ENCODE measurements at regions not wholly inside any gene's neighbourhood (a gene's known extent, or its start where the extent isn't known, plus 50 kb on each side); places are given as distances from the start of the nearest gene placed in this dataset.
"Not testable (repeated sequence)": the region's sequence is repeated elsewhere in the genome, so short reads cannot be mapped to it uniquely, and the experiment has no call there.

- DNase-seq = no peak
Observed at GRCh38 chr12:73547421-73547820, 990.2 kb upstream of the ATXN7L3B start.

- DNase-seq = no peak
Observed at GRCh38 chr12:73585136-73585535, 952.5 kb upstream of the ATXN7L3B start.

- no peak for DNase-seq
Observed at GRCh38 chr12:73589220-73589619, 948.4 kb upstream of the ATXN7L3B start.

GRCh38 chr12:73598626-73599025 lies 939.0 kb upstream of the ATXN7L3B start:
- no peak for DNase-seq

GRCh38 chr12:73599268-73599667 lies 938.4 kb upstream of the ATXN7L3B start:
- DNase-seq = no peak

- DNase-seq = not testable (repeated sequence)
Observed at GRCh38 chr12:73605925-73606324, 931.7 kb upstream of the ATXN7L3B start.

GRCh38 chr12:73612551-73612950 lies 925.1 kb upstream of the ATXN7L3B start:
- DNase-seq = no peak

GRCh38 chr12:73623421-73623820 lies 914.2 kb upstream of the ATXN7L3B start:
- DNase-seq = no peak

- DNase-seq = no peak
Observed at GRCh38 chr12:73625226-73625625, 912.4 kb upstream of the ATXN7L3B start.

- DNase-seq = no peak
Observed at GRCh38 chr12:73629171-73629570, 908.5 kb upstream of the ATXN7L3B start.

GRCh38 chr12:73629893-73630831 lies 907.5 kb upstream of the ATXN7L3B start:
- peak; percentile 42 for DNase-seq

GRCh38 chr12:73632191-73632590 lies 905.4 kb upstream of the ATXN7L3B start:
- no peak for DNase-seq

GRCh38 chr12:73632661-73633060 lies 905.0 kb upstream of the ATXN7L3B start:
- no peak for DNase-seq

- not testable (repeated sequence) for DNase-seq
Observed at GRCh38 chr12:73639397-73639796, 898.2 kb upstream of the ATXN7L3B start.

GRCh38 chr12:73656375-73656774 lies 881.3 kb upstream of the ATXN7L3B start:
- no peak for DNase-seq

GRCh38 chr12:73659802-73660201 lies 877.8 kb upstream of the ATXN7L3B start:
- no peak for DNase-seq

- no peak for DNase-seq
Observed at GRCh38 chr12:73665193-73665592, 872.4 kb upstream of the ATXN7L3B start.

- not testable (repeated sequence) for DNase-seq
Observed at GRCh38 chr12:73671550-73671949, 866.1 kb upstream of the ATXN7L3B start.

GRCh38 chr12:73677520-73678291 lies 859.9 kb upstream of the ATXN7L3B start:
- no peak for DNase-seq

- no peak for DNase-seq
Observed at GRCh38 chr12:73678335-73678734, 859.3 kb upstream of the ATXN7L3B start.

- no peak for DNase-seq
Observed at GRCh38 chr12:73699318-73699717, 838.3 kb upstream of the ATXN7L3B start.

GRCh38 chr12:73714655-73715054 lies 823.0 kb upstream of the ATXN7L3B start:
- no peak for DNase-seq

GRCh38 chr12:73716143-73716542 lies 821.5 kb upstream of the ATXN7L3B start:
- DNase-seq = not testable (repeated sequence)

- no peak for DNase-seq
Observed at GRCh38 chr12:73719223-73719622, 818.4 kb upstream of the ATXN7L3B start.

Data from eye (tissue), 1 donor.